ENCODE measurements at regions not wholly inside any gene's neighbourhood (a gene's known extent, or its start where the extent isn't known, plus 50 kb on each side); places are given as distances from the start of the nearest gene placed in this dataset.
"Not testable (repeated sequence)": the region's sequence is repeated elsewhere in the genome, so short reads cannot be mapped to it uniquely, and the experiment has no call there.

GRCh38 chr5:86463339-86463738, 154.4 kb upstream of the COX7C start:
- in situ Hi-C loops (cut with HindIII; ENCODE audit: extremely low pct_ligation_motif_present, low pct_unique_long_range_greater_than_20kb) (no loop called here), intact Hi-C loops (cut with micrococcal nuclease; ENCODE audit: unreplicated experiment) (loop anchor here (10.0 kb wide), 1 partner anchor 211 kb away; no protein-coding TSS in a partner anchor)
- Histone ChIP-seq H3K27me3 (ENCODE audit: control insufficient read depth in 1 of 2, insufficient read depth in 2 of 2, low read length in 2 of 2) (no peaks in the 10 kb centered on the region), H3K4me2 (ENCODE audit: low read depth, low read length) (no peak overlapping the region), H3K9ac (ENCODE audit: insufficient read depth, low read depth, low read length) (no peak overlapping the region), H3K9me3 (ENCODE audit: low read length) (peaks cover 46% of the 10 kb centered on the region), H3K79me2 (ENCODE audit: insufficient read depth, low read length) (no peaks in the 10 kb centered on the region), H3K4me3 (replicated peaks in 1 of 3; ENCODE audit: insufficient read depth in 1 of 3, low read depth in 2 of 3, low read length in 3 of 3) (no peak overlapping the region), H3K36me3 (replicated peaks in 1 of 2; ENCODE audit: control insufficient read depth in 1 of 2, insufficient read depth in 2 of 2, low read length in 2 of 2) (no peaks in the 10 kb centered on the region), H3K4me1 (ENCODE audit: insufficient read depth, low read length) (peaks cover 11% of the 10 kb centered on the region), H4K20me1 (ENCODE audit: insufficient read depth, low read length) (no peaks in the 10 kb centered on the region), H2AFZ (ENCODE audit: low read length) (no peak overlapping the region), H3K27ac (ENCODE audit: extremely low read length, insufficient read depth, low read length) (no peak overlapping the region)
- CTCF ChIA-PET (ENCODE audit: low intra/inter-chr PET ratio, low total read pairs), result no interaction called here
- TF ChIP-seq RXRB (CRISPR knock-in tag; IDR thresholded peaks at IDR 0.05; ENCODE audit: borderline replicate concordance), result peak; percentile 33; the same call in 1 of the 2 replicates
- peak; percentile 30; the same call in 1 of the 2 replicates for TF ChIP-seq CTCF (CRISPR knock-in tag; IDR thresholded peaks at IDR 0.05)
- peak; percentile 85 for TF ChIP-seq PPARG (CRISPR knock-in tag; conservative IDR thresholded peaks at IDR 0.05)
- TF ChIP-seq NFYC (CRISPR knock-in tag; IDR thresholded peaks at IDR 0.05), result no peak
- BruUV-seq (replicated peaks), result no TSS peak
- POLR2A ChIA-PET, result no interaction called here
- ATAC-seq (peak; percentile 62), DNase-seq (ENCODE audit: low spot score) (peak; percentile 1), FAIRE-seq (no peak)
- 44% methylated on average over 2 of the region's 2 CpGs for WGBS (ENCODE audit: low lambda C conversion rate)

GRCh38 chr5:86465052-86465838, 152.5 kb upstream of the COX7C start:
- H3K79me2 ChIP-seq (ENCODE audit: insufficient read depth, low read length), result no peaks in the 10 kb centered on the region
- H3K27me3 ChIP-seq (ENCODE audit: control insufficient read depth in 1 of 2, insufficient read depth in 2 of 2, low read length in 2 of 2), result no peaks in the 10 kb centered on the region
- no peaks in the 10 kb centered on the region for H4K20me1 ChIP-seq (ENCODE audit: insufficient read depth, low read length)
- TF ChIP-seq ZNF124 (CRISPR knock-in tag; IDR thresholded peaks at IDR 0.05) (peak; percentile 100), FIP1L1 (IDR thresholded peaks at IDR 0.05; ENCODE audit: borderline replicate concordance, insufficient read depth, low read depth, low read length) (no peak)
- BruUV-seq (replicated peaks), result no TSS peak
- H3K4me3 ChIP-seq (replicated peaks in 1 of 3; ENCODE audit: insufficient read depth in 1 of 3, low read depth in 2 of 3, low read length in 3 of 3), result no peak overlapping the region
- FAIRE-seq (no peak), ATAC-seq (no peak), DNase-seq (ENCODE audit: low spot score) (no peak)
- no peaks in the 10 kb centered on the region for H3K36me3 ChIP-seq (replicated peaks in 1 of 2; ENCODE audit: control insufficient read depth in 1 of 2, insufficient read depth in 2 of 2, low read length in 2 of 2)
- peaks cover 11% of the 10 kb centered on the region for H3K4me1 ChIP-seq (ENCODE audit: insufficient read depth, low read length)
- H3K4me2 ChIP-seq (ENCODE audit: low read depth, low read length), result no peak overlapping the region
- H3K9ac ChIP-seq (ENCODE audit: insufficient read depth, low read depth, low read length), result no peak overlapping the region
- in situ Hi-C loops (cut with HindIII; ENCODE audit: extremely low pct_ligation_motif_present, low pct_unique_long_range_greater_than_20kb) (no loop called here), intact Hi-C loops (cut with micrococcal nuclease; ENCODE audit: unreplicated experiment) (loop anchor here (10.0 kb wide), 1 partner anchor 210 kb away; no protein-coding TSS in a partner anchor)
- no peak overlapping the region for H2AFZ ChIP-seq (ENCODE audit: low read length)
- ChIA-PET CTCF (ENCODE audit: low intra/inter-chr PET ratio, low total read pairs) (no interaction called here), POLR2A (no interaction called here)
- 9% methylated on average over 6 of the region's 6 CpGs for WGBS (ENCODE audit: low lambda C conversion rate)
- H3K27ac ChIP-seq (ENCODE audit: extremely low read length, insufficient read depth, low read length), result no peak overlapping the region
- H3K9me3 ChIP-seq (ENCODE audit: low read length), result peaks cover 42% of the 10 kb centered on the region

- WGBS (ENCODE audit: low lambda C conversion rate), result 0% methylated on average over 3 of the region's 23 CpGs
- DNase-seq (ENCODE audit: low spot score), result not testable (repeated sequence)
Observed at GRCh38 chr5:86466721-86467120, 151.0 kb upstream of the COX7C start.

More at GRCh38 chr5:86466721-86467120, 151.0 kb upstream of the COX7C start:
- H3K4me1 ChIP-seq (ENCODE audit: insufficient read depth, low read length); ATAC-seq; H3K4me2 ChIP-seq (ENCODE audit: low read depth, low read length); H2AFZ ChIP-seq (ENCODE audit: low read length); H3K4me3 ChIP-seq (replicated peaks in 1 of 3; ENCODE audit: insufficient read depth in 1 of 3, low read depth in 2 of 3, low read length in 3 of 3); H3K27me3 ChIP-seq (ENCODE audit: control insufficient read depth in 1 of 2, insufficient read depth in 2 of 2, low read length in 2 of 2); POLR2A ChIA-PET; H3K79me2 ChIP-seq (ENCODE audit: insufficient read depth, low read length); CTCF ChIA-PET (ENCODE audit: low intra/inter-chr PET ratio, low total read pairs); H4K20me1 ChIP-seq (ENCODE audit: insufficient read depth, low read length); in situ Hi-C loops (cut with HindIII; ENCODE audit: extremely low pct_ligation_motif_present, low pct_unique_long_range_greater_than_20kb); FAIRE-seq; H3K36me3 ChIP-seq (replicated peaks in 1 of 2; ENCODE audit: control insufficient read depth in 1 of 2, insufficient read depth in 2 of 2, low read length in 2 of 2); H3K9ac ChIP-seq (ENCODE audit: insufficient read depth, low read depth, low read length); BruUV-seq (replicated peaks); H3K27ac ChIP-seq (ENCODE audit: extremely low read length, insufficient read depth, low read length): not testable (repeated sequence)
- intact Hi-C loops (cut with micrococcal nuclease; ENCODE audit: unreplicated experiment), result loop anchor here (10.0 kb wide), 1 partner anchor 208 kb away; no protein-coding TSS in a partner anchor
- H3K9me3 ChIP-seq (ENCODE audit: low read length), result peaks cover 36% of the 10 kb centered on the region

Data from HepG2 (cell line).